ENCODE measurements at regions not wholly inside any gene's neighbourhood (a gene's known extent, or its start where the extent isn't known, plus 50 kb on each side); places are given as distances from the start of the nearest gene placed in this dataset.

GRCh38 chr4:18686338-18687037 lies 664.9 kb upstream of the LCORL start:
- H3K36me3 ChIP-seq = no peaks in the 10 kb centered on the region
- H3K4me1 ChIP-seq = peaks cover 0 to 26% (median 5%) of the 10 kb centered on the region in 4 donors
- H3K4me3 ChIP-seq = no peak overlapping the region
- H3K9me3 ChIP-seq = no peaks in the 10 kb centered on the region
- no peak overlapping the region for H3K27ac ChIP-seq
- intact Hi-C loops (cut with DNase I) = loop anchor here (5.0 to 10.0 kb wide), 4 partner anchors 538 to 1998 kb away; partner anchors contain the start of gene SLIT2
- TF ChIP-seq EP300 (IDR thresholded peaks at IDR 0.05) (no peak), CTCF (IDR thresholded peaks at IDR 0.05) (no peak), POLR2AphosphoS5 (IDR thresholded peaks at IDR 0.05) (no peak), POLR2A (IDR thresholded peaks at IDR 0.05) (no peak)
- WGBS, 2 donors = 24 to 63% methylated on average over 7 of the region's 7 CpGs
- no peaks in the 10 kb centered on the region for H3K27me3 ChIP-seq
- DNase-seq = no peak

- intact Hi-C loops (cut with DNase I) = loop anchor here (5.0 to 10.0 kb wide), 4 partner anchors 540 to 2000 kb away; partner anchors contain the start of gene SLIT2
- H3K4me1 ChIP-seq = peaks cover 0 to 18% (median 3%) of the 10 kb centered on the region in 4 donors
- H3K4me3 ChIP-seq = no peak overlapping the region
- TF ChIP-seq POLR2A (IDR thresholded peaks at IDR 0.05) (no peak), EP300 (IDR thresholded peaks at IDR 0.05) (no peak), POLR2AphosphoS5 (IDR thresholded peaks at IDR 0.05) (no peak), CTCF (IDR thresholded peaks at IDR 0.05) (no peak)
- H3K27ac ChIP-seq = no peak overlapping the region
- no peak for DNase-seq
- H3K36me3 ChIP-seq = no peaks in the 10 kb centered on the region
- 31 to 69% methylated on average over 4 of the region's 4 CpGs for WGBS, 2 donors
- no peaks in the 10 kb centered on the region for H3K9me3 ChIP-seq
- no peaks in the 10 kb centered on the region for H3K27me3 ChIP-seq
Measured at GRCh38 chr4:18684932-18685331, 663.4 kb upstream of the LCORL start.

- Histone ChIP-seq H3K27me3 (no peaks in the 10 kb centered on the region), H3K9me3 (no peaks in the 10 kb centered on the region), H3K36me3 (no peaks in the 10 kb centered on the region), H3K27ac (no peak overlapping the region), H3K4me1 (no peaks in the 10 kb centered on the region), H3K4me3 (no peak overlapping the region)
- TF ChIP-seq EP300 (IDR thresholded peaks at IDR 0.05) (no peak), POLR2AphosphoS5 (IDR thresholded peaks at IDR 0.05) (no peak), CTCF (IDR thresholded peaks at IDR 0.05) (no peak), POLR2A (IDR thresholded peaks at IDR 0.05) (no peak)
- intact Hi-C loops (cut with DNase I) = no loop called here
- 84 to 87% methylated on average over 4 of the region's 4 CpGs for WGBS, 2 donors
- no peak for DNase-seq
Measured at GRCh38 chr4:18676526-18676915, 655.0 kb upstream of the LCORL start.

- intact Hi-C loops (cut with DNase I) = no loop called here
- no peaks in the 10 kb centered on the region for H3K36me3 ChIP-seq
- no peaks in the 10 kb centered on the region for H3K27me3 ChIP-seq
- H3K4me1 ChIP-seq = no peaks in the 10 kb centered on the region
- no peak for DNase-seq
- no peak overlapping the region for H3K27ac ChIP-seq
- no peak overlapping the region for H3K4me3 ChIP-seq
- H3K9me3 ChIP-seq = no peaks in the 10 kb centered on the region
- WGBS, 2 donors = 81 to 83% methylated on average over 4 of the region's 4 CpGs
- TF ChIP-seq CTCF (IDR thresholded peaks at IDR 0.05) (no peak), EP300 (IDR thresholded peaks at IDR 0.05) (no peak), POLR2A (IDR thresholded peaks at IDR 0.05) (no peak), POLR2AphosphoS5 (IDR thresholded peaks at IDR 0.05) (no peak)
Measured at GRCh38 chr4:18675586-18676525, 654.3 kb upstream of the LCORL start.

All from sigmoid colon (tissue), 6 donors.